ENCODE measurements at regions not wholly inside any gene's neighbourhood (a gene's known extent, or its start where the extent isn't known, plus 50 kb on each side); places are given as distances from the start of the nearest gene placed in this dataset.
"Not testable (repeated sequence)": the region's sequence is repeated elsewhere in the genome, so short reads cannot be mapped to it uniquely, and the experiment has no call there.

DNA sequence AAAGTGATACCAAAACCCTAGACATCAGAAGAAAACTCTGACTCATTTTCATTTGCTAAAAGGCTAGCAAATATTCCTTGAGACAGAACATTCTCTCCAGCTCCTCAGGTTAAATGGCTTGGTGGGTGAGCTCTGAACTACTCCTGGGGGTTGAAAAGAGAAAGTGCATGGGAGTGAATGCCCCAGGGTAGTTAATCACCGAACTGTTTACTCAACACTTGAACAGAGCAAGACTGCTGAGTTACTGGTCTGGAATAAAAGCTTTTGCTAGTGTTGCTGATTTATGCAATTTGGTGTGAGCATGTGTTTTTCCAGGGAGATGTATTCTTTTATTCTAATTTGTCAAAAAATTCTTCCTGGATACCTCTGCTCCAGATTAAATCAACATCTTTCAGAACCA is 88.3 kb upstream of the PRDM9 start:
- WGBS = 26% methylated on average over 1 of the region's 1 CpG
- Histone ChIP-seq H3K4me1 (replicated peaks) (no peaks in the 10 kb centered on the region), H3K36me3 (no peaks in the 10 kb centered on the region), H3K27ac (no peak overlapping the region), H3K9me3 (no peaks in the 10 kb centered on the region), H3K4me3 (no peak overlapping the region), H3K27me3 (replicated peaks; ENCODE audit: insufficient read depth) (no peaks in the 10 kb centered on the region)
- no peak for TF ChIP-seq POLR2AphosphoS5 (IDR thresholded peaks at IDR 0.05)
- no peak for TF ChIP-seq POLR2A (IDR thresholded peaks at IDR 0.05)
- intact Hi-C loops (cut with DNase I) = no loop called here
- DNase-seq (ENCODE audit: low spot score) = no peak

GRCh38 chr5:23412515-23412914 is 94.9 kb upstream of the PRDM9 start:
- 74% methylated on average over 3 of the region's 3 CpGs for WGBS
- intact Hi-C loops (cut with DNase I) = no loop called here
- no peaks in the 10 kb centered on the region for H3K4me1 ChIP-seq (replicated peaks)
- DNase-seq (ENCODE audit: low spot score) = no peak
- no peak overlapping the region for H3K27ac ChIP-seq
- no peaks in the 10 kb centered on the region for H3K27me3 ChIP-seq (replicated peaks; ENCODE audit: insufficient read depth)
- no peaks in the 10 kb centered on the region for H3K36me3 ChIP-seq
- no peaks in the 10 kb centered on the region for H3K9me3 ChIP-seq
- TF ChIP-seq POLR2A (IDR thresholded peaks at IDR 0.05) = no peak
- TF ChIP-seq, protein P1, sequence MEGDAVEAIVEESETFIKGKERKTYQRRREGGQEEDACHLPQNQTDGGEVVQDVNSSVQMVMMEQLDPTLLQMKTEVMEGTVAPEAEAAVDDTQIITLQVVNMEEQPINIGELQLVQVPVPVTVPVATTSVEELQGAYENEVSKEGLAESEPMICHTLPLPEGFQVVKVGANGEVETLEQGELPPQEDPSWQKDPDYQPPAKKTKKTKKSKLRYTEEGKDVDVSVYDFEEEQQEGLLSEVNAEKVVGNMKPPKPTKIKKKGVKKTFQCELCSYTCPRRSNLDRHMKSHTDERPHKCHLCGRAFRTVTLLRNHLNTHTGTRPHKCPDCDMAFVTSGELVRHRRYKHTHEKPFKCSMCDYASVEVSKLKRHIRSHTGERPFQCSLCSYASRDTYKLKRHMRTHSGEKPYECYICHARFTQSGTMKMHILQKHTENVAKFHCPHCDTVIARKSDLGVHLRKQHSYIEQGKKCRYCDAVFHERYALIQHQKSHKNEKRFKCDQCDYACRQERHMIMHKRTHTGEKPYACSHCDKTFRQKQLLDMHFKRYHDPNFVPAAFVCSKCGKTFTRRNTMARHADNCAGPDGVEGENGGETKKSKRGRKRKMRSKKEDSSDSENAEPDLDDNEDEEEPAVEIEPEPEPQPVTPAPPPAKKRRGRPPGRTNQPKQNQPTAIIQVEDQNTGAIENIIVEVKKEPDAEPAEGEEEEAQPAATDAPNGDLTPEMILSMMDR (IDR thresholded peaks at IDR 0.05) = no peak
- no peak for TF ChIP-seq POLR2AphosphoS5 (IDR thresholded peaks at IDR 0.05)
- H3K4me3 ChIP-seq = no peak overlapping the region

DNA sequence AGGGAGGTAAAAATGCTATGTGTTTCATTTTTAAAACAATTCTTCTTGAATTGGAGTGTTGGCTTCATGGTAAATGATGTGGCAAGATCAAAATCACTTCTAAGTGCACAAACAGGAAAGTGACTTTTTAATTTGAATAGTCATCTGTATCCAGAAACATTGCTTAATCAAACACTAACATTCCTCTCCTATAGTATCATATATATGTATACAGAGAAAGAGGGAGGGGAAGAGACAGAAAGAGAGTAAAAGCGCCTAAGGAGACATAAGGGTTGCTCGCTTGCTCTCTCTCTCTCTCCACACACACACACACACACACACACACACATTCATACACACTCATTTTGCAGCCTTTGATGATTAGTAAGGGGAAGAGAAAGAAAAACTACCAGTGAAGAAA is 95.4 kb upstream of the PRDM9 start:
- no peaks in the 10 kb centered on the region for H3K9me3 ChIP-seq

GRCh38 chr5:23411200-23411599 is 96.2 kb upstream of the PRDM9 start:
- H3K27ac ChIP-seq = no peak overlapping the region
- no peaks in the 10 kb centered on the region for H3K9me3 ChIP-seq
- no peaks in the 10 kb centered on the region for H3K4me1 ChIP-seq (replicated peaks)
- intact Hi-C loops (cut with DNase I) = no loop called here
- H3K4me3 ChIP-seq = no peak overlapping the region
- H3K27me3 ChIP-seq (replicated peaks; ENCODE audit: insufficient read depth) = no peaks in the 10 kb centered on the region
- no peak for DNase-seq (ENCODE audit: low spot score)
- TF ChIP-seq, protein P1 (IDR thresholded peaks at IDR 0.05) = no peak
- WGBS = 47% methylated on average over 17 of the region's 17 CpGs
- no peaks in the 10 kb centered on the region for H3K36me3 ChIP-seq

More for the DNA sequence above, 95.4 kb upstream of the PRDM9 start:
- no peak overlapping the region for H3K27ac ChIP-seq
- DNase-seq (ENCODE audit: low spot score) = no peak
- no peaks in the 10 kb centered on the region for H3K4me1 ChIP-seq (replicated peaks)
- H3K4me3 ChIP-seq = no peak overlapping the region
- intact Hi-C loops (cut with DNase I) = no loop called here
- H3K36me3 ChIP-seq = no peaks in the 10 kb centered on the region
- H3K27me3 ChIP-seq (replicated peaks; ENCODE audit: insufficient read depth) = no peaks in the 10 kb centered on the region
- TF ChIP-seq POLR2AphosphoS5 (IDR thresholded peaks at IDR 0.05) = no peak
- TF ChIP-seq POLR2A (IDR thresholded peaks at IDR 0.05) = no peak
- TF ChIP-seq, protein P1 (IDR thresholded peaks at IDR 0.05) = no peak
- 41% methylated on average over 2 of the region's 2 CpGs for WGBS

DNA sequence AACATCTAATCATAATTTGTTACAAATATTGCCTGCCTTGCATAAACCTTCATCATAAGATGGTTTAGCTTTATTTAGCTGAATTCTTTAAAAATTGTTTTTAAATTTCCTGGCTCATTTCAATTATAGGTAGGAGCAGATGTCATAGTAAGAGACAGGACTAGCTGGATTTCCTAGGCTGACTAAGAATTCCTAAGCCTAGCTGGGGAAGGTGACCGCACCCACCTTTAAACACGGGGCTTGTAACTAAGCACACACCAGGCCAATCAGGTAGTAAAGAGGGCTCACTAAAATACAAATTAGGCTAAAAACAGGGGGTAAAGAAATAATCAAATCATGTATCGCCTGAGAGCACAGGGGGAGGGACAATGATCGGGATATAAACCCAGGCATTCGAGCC is 96.6 kb upstream of the PRDM9 start:
- intact Hi-C loops (cut with DNase I); H3K36me3 ChIP-seq; DNase-seq (ENCODE audit: low spot score); H3K4me3 ChIP-seq; H3K27me3 ChIP-seq (replicated peaks; ENCODE audit: insufficient read depth); H3K27ac ChIP-seq; H3K9me3 ChIP-seq; H3K4me1 ChIP-seq (replicated peaks): not testable (repeated sequence)
- WGBS = 22% methylated on average over 5 of the region's 5 CpGs

GRCh38 chr5:23405316-23406068 is 101.9 kb upstream of the PRDM9 start:
- WGBS = 87% methylated on average over 3 of the region's 3 CpGs
- no peak for DNase-seq (ENCODE audit: low spot score)
- intact Hi-C loops (cut with DNase I) = no loop called here
- Histone ChIP-seq H3K9me3 (no peaks in the 10 kb centered on the region), H3K27ac (no peak overlapping the region), H3K4me1 (replicated peaks) (no peaks in the 10 kb centered on the region), H3K4me3 (no peak overlapping the region), H3K27me3 (replicated peaks; ENCODE audit: insufficient read depth) (no peaks in the 10 kb centered on the region), H3K36me3 (no peaks in the 10 kb centered on the region)
- TF ChIP-seq POLR2AphosphoS5 (IDR thresholded peaks at IDR 0.05) = no peak
- TF ChIP-seq, protein P1 (IDR thresholded peaks at IDR 0.05) = no peak
- TF ChIP-seq POLR2A (IDR thresholded peaks at IDR 0.05) = no peak

Measured in prostate gland (tissue), 2 donors.